Lower lobe of right lung (tissue), 2 donors: ENCODE measurements at regions not wholly inside any gene's neighbourhood (a gene's known extent, or its start where the extent isn't known, plus 50 kb on each side); places are given as distances from the start of the nearest gene placed in this dataset.
A peak's percentile ranks its signal among the peaks of the same experiment; 100 is the strongest.

Experiments
- ATAC-seq, 2 donors: fragments of 200-7000 bp; cut with Tn5 transposase; one replicate each; pipeline ENCODE4 v1.9.1; 2020 to 2022; ENCODE audit warnings: mild to moderate bottlenecking in 2 of 2, moderate library complexity in 2 of 2
- DNase-seq: peaks from one replicate; pipeline ENCODE4 v3.0.0-alpha.2; 2020
- H3K27ac ChIP-seq: fragments of 200-600 bp; one replicate; pipeline ENCODE4 v1.8.0; 2022
- H3K27me3 ChIP-seq: fragments of 200-600 bp; one replicate; pipeline ENCODE4 v1.8.0; 2022; ENCODE audit warnings: low read depth
- H3K36me3 ChIP-seq: fragments of 200-600 bp; one replicate; pipeline ENCODE4 v1.8.0; 2022; ENCODE audit warnings: mild to moderate bottlenecking
- H3K4me1 ChIP-seq: fragments of 200-600 bp; one replicate; pipeline ENCODE4 v1.8.0; 2022
- H3K4me3 ChIP-seq: fragments of 200-600 bp; one replicate; pipeline ENCODE4 v1.8.0; 2022; ENCODE audit warnings: mild to moderate bottlenecking
- H3K9me3 ChIP-seq: fragments of 200-600 bp; one replicate; pipeline ENCODE4 v1.8.0; 2022
- intact Hi-C: fragments of 100-400 bp; cut with DNase I; formaldehyde crosslinking; loops from one replicate; pipeline ENCODE4 v1.11.0; 2022
- TF ChIP-seq, protein P1 (sequence below): fragments of 200-600 bp; IDR thresholded peaks from one replicate; pipeline ENCODE4 v1.8.0; 2022; ENCODE audit warnings: antibody characterized with exemption, mild to moderate bottlenecking
- donor health status: DM: no; HTN: yes; CAD: no; lungs with severe emphysema.

DNA sequence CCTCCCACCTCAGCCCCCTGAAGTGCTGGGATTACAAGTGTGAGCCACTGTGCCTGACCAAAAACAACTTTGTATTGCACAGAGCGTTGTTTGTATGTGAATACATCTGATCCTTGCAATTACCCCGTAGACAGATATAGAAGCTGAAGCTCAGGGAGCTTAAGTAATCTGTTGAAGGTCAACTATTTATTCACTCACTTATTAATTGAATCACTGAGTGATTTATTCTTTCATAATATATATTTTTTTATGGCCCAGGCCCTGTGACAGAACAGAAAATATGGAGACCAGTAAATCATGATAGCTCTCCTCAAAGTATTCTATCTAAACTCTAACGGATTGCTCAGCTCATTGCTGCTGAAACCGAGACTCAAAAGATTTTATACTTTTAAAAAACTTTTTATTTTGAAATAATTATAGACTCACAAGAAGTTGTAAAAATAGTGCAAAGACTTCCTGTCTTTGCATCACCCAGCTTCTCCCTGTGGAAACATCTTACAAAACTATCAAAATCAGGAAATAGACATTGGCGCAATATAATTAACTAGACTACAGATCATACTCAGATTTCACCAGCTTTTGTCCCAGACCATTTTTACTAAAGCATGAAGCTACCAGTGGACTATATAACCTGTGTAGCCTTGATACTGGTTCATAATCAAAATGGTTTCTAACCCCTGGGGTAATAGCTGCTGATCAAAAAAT lies 466.1 kb downstream of the PDCD6IP start:
- TF ChIP-seq, protein P1, sequence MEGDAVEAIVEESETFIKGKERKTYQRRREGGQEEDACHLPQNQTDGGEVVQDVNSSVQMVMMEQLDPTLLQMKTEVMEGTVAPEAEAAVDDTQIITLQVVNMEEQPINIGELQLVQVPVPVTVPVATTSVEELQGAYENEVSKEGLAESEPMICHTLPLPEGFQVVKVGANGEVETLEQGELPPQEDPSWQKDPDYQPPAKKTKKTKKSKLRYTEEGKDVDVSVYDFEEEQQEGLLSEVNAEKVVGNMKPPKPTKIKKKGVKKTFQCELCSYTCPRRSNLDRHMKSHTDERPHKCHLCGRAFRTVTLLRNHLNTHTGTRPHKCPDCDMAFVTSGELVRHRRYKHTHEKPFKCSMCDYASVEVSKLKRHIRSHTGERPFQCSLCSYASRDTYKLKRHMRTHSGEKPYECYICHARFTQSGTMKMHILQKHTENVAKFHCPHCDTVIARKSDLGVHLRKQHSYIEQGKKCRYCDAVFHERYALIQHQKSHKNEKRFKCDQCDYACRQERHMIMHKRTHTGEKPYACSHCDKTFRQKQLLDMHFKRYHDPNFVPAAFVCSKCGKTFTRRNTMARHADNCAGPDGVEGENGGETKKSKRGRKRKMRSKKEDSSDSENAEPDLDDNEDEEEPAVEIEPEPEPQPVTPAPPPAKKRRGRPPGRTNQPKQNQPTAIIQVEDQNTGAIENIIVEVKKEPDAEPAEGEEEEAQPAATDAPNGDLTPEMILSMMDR = no peak
- ATAC-seq (peak in 1 of 2 donors; percentile 36), DNase-seq (no peak)
- no peak overlapping the region for H3K4me3 ChIP-seq
- H3K9me3 ChIP-seq = no peaks in the 10 kb centered on the region
- intact Hi-C loops = no loop called here
- peaks cover 20% of the 10 kb centered on the region for H3K4me1 ChIP-seq
- H3K27me3 ChIP-seq = no peaks in the 10 kb centered on the region
- no peak overlapping the region for H3K27ac ChIP-seq
- no peaks in the 10 kb centered on the region for H3K36me3 ChIP-seq

DNA sequence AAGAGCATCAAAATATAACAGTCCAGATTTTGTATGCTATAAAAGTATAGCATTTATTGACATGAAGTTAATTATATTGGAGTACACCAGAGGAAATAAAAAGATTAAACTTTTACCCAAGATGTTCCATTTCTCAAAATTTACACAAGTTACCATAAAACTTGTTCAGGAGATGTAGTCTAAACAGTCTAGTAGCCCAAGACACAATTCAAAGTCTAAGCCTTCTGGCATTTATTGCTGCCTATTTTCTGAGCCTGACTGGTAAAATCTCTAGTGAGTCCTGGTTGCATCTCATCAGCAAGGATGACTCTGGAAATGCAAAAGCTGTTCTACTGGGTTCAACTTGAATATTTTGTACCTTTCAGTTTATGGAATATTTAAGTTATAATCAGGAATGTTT lies 468.7 kb downstream of the PDCD6IP start:
- no peak overlapping the region for H3K27ac ChIP-seq
- H3K36me3 ChIP-seq = no peaks in the 10 kb centered on the region
- H3K9me3 ChIP-seq = no peaks in the 10 kb centered on the region
- no peak for ATAC-seq
- H3K4me1 ChIP-seq = peaks cover 13% of the 10 kb centered on the region
- DNase-seq = no peak
- H3K4me3 ChIP-seq = no peak overlapping the region
- intact Hi-C loops = no loop called here
- TF ChIP-seq, protein P1 = no peak
- no peaks in the 10 kb centered on the region for H3K27me3 ChIP-seq

DNA sequence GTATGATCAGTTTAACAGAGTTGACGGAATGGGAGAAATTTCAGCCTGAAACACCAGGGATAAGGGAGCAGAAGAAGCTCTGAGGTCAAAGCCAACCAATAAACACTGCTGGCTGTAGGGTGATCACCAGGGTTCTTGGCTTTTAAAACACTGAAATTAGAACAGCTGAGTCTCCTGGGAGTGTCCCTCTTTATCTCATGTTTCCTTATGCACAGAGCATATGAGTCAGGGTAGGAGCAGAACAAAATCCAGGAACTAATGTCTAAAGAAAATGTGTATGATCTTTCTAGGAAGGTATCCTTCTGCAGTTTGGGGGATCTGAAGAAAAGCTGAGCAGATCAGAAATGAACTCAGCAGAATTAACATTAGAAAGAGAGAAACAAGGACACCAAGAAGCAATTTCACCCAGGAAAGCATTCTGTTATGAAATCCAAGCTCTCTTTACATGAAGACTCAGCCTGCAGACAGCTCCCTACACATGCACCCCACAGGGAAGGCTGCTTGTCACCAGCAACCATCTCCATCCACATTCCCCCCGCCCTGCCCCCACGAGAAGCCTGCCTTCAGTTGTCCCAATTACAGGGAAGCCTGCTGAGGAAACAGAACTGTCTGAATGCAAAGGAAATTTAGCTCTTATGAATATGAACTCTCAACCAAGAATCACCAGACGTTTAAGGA lies 469.7 kb downstream of the PDCD6IP start:
- Histone ChIP-seq H3K4me1 (peaks cover 9% of the 10 kb centered on the region), H3K9me3 (no peaks in the 10 kb centered on the region), H3K36me3 (no peaks in the 10 kb centered on the region), H3K4me3 (no peak overlapping the region), H3K27me3 (no peaks in the 10 kb centered on the region), H3K27ac (no peak overlapping the region)
- ATAC-seq = no peak
- DNase-seq = no peak
- TF ChIP-seq, protein P1 = no peak
- intact Hi-C loops = no loop called here

DNA sequence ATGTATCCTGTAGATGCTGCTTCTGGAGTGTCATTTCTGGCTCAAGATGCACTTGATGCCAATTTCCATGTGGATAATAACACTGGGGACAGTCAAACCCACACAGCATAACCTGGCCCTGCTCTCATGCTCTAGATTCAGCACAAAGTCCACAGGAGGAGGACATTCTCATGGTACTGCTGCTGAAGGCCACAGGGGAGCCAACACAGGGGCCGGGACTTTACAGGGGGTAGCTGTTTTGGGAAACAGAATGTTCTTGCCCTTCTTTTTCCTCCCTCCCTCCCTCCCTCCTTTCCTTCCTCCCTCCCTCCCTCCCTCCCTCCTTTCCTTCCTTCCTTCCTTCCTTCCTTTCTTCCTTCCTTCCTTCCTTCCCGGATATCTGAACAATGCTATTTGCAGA lies 477.4 kb downstream of the PDCD6IP start:
- Histone ChIP-seq H3K27ac (no peak overlapping the region), H3K4me3 (no peak overlapping the region), H3K27me3 (no peaks in the 10 kb centered on the region), H3K4me1 (no peaks in the 10 kb centered on the region), H3K36me3 (no peaks in the 10 kb centered on the region), H3K9me3 (no peaks in the 10 kb centered on the region)
- DNase-seq (no peak), ATAC-seq (no peak)
- intact Hi-C loops = no loop called here
- TF ChIP-seq, protein P1 = no peak

DNA sequence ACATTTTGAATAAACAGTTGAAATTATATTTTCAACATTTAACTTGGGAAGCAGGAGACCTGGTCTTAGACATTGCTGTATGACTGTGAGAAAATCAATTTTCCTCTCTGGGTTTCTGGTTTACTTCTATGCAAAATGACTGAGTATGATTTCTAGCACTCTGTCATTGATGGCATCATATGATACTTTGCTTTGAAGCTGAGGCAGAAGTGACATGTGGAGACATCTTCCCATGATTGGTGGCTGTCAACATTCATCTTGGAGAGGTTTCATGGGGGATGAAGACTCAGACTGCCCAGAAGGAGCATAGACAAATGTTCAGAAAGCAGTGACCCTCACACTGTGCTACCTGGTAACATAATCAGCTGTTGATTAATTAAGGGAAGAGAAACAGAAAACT lies 477.9 kb downstream of the PDCD6IP start:
- intact Hi-C loops = no loop called here

More for the DNA sequence above, 477.9 kb downstream of the PDCD6IP start:
- Histone ChIP-seq H3K4me3 (no peak overlapping the region), H3K36me3 (no peaks in the 10 kb centered on the region), H3K27ac (no peak overlapping the region), H3K27me3 (no peaks in the 10 kb centered on the region), H3K4me1 (no peaks in the 10 kb centered on the region), H3K9me3 (no peaks in the 10 kb centered on the region)
- no peak for ATAC-seq
- no peak for DNase-seq
- TF ChIP-seq, protein P1 = no peak
